GM18498 (cell line): ENCODE measurements at regions not wholly inside any gene's neighbourhood (a gene's known extent, or its start where the extent isn't known, plus 50 kb on each side); places are given as distances from the start of the nearest gene placed in this dataset.
"Not testable (repeated sequence)": the region's sequence is repeated elsewhere in the genome, so short reads cannot be mapped to it uniquely, and the experiment has no call there.

ENCODE experiments used
- ATAC-seq: cut with Tn5 transposase; IDR thresholded peaks from one replicate; pipeline ENCODE4 v1.9.1; 2021; ENCODE audit warnings: mild to moderate bottlenecking, moderate library complexity; ENCODE audit not compliant: unreplicated experiment

DNA sequence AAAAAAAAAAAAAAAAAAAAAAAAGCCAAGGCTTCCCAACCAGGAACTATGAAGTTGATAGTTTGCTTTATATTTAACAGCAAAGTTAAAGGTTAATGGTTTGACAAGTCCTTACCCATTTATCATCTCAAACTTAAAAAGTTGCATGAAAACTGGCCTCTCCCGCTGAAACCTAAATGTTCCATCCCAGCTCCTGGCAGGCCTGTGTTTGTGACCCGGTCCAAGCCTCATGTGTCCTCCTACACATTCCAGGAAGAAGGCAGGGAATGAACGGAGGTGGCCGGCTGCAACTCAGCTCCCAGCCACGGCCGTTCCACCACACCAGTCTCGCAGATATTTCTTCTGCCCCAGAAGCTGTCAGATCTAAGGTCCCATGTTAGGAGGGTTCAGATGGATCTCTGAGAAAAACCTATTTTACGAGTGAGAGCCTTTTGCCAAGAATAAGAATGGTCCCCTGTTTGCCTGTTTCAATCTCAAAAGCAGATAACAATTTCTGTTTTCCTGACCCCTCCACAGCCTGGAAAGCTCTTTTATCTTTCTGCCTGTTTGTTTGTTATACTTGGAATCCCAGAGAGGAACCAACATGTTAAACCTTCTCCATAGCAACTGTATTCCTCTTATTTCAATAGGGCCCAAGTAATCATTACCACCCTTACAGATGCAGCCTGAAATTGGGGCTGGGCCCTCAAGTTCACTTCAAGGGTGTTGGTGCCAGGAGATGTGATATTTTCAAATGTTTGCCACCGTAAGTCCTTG is 56.5 kb downstream of the KCTD12 start:
- ATAC-seq: no peak

DNA sequence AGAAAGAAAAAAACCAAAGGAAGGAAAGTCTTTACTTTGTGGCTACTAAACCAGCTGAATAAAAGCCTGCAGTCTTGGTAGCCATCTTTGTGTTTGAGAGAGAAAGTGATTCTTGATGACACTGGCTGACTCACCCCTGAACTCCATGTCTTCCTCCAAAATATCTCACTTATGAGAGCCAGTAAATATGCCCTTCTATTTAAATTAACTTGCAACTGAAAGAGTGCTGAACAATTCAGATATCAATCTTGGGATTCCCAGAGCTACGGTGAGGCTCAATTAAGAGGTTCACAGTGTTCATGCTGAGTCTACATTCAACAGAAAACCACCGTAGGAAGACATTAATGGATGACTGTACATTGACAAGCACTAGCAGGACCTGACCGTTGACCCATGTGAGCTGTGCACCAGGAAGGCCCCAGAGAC is 57.9 kb downstream of the KCTD12 start:
- peak; percentile 56 for ATAC-seq

- no peak for ATAC-seq
Measured at GRCh38 chr13:76826527-76826926, 59.7 kb downstream of the KCTD12 start.

- ATAC-seq: no peak
Measured at GRCh38 chr13:76825430-76825829, 60.8 kb downstream of the KCTD12 start.

DNA sequence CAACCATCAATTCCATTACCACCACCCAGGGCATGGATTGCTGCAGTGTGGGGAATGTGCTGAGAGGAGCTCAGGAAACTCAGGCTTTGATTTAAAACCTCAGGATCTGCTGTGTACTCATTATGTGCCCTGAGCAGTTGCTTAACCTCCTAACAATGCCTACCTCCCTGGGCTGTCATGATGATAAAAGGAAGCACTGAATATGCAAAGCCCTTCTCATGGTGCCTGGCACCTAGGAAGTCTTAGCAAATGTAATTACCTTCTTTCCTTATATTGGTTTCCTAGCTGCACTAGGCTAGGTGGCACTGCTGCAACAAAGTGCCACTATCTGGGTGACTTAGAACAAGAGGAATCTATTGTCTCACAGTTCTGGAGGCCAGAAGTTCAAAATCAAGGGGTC is 62.2 kb downstream of the KCTD12 start:
- ATAC-seq: no peak

- peak; percentile 84 for ATAC-seq
Measured at GRCh38 chr13:76822698-76823267, 63.4 kb downstream of the KCTD12 start.

DNA sequence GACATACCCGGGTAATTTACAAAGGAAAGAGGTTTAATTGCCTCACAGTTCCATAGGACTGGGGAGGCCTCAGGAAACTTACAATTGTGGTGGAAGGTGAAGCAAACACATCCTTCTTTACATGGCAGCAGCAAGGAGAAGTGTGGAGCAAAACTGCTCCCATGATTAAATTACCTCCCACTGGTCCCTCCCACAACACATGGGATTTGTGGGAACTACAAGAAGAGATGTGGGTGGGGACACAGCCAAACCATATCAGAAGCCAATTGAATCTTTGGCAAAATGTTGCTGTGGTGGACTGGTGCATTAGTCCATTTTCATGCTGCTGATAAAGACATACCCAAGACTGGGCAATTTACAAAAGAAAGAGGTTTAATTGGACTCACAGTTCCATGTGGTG is 65.0 kb downstream of the KCTD12 start:
- not testable (repeated sequence) for ATAC-seq

DNA sequence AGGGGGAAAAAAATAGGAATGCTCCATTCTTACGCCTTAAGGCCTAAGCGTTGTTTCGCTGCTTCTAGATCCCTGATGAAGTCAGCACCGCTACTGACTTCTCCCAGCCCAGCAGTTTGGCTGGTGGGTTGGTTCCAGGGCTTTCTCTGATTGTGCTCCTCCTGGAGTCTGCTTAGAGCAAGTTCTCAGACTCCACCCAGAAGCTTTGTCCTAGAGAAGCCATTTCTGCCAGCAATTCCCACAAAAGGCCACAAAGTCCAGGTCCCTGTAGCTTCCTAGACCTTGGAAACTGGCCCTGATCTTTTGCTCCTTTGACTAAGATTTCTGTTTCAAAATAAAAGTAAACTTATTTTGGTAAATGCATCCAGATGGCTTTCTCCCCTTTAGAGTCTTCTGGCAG is 65.4 kb downstream of the KCTD12 start:
- ATAC-seq: no peak

- ATAC-seq: no peak
Measured at GRCh38 chr13:76816394-76816793, 69.8 kb downstream of the KCTD12 start.

GRCh38 chr13:76815344-76815743 is 70.9 kb downstream of the KCTD12 start:
- no peak for ATAC-seq

DNA sequence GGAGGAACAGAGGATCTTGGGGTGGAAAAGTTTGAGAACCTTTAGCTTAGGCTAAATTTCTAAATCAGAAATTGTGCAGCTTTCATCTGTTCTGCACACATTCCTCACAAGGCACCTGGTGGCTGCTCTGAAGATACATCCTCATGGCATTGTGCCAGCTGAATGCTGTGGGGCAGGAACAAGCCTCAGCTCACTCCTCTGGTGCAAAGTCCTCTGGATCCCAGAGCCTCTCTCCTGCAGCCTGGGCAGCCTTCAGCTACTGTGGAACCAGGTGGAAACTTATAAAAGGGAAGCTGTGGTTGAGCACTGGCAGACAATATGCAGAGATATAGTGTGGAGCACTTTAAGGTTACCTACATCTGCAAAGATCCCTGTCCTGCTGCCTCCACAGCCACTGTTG is 72.3 kb downstream of the KCTD12 start:
- no peak for ATAC-seq

GRCh38 chr13:76813000-76813691 is 73.1 kb downstream of the KCTD12 start:
- no peak for ATAC-seq

DNA sequence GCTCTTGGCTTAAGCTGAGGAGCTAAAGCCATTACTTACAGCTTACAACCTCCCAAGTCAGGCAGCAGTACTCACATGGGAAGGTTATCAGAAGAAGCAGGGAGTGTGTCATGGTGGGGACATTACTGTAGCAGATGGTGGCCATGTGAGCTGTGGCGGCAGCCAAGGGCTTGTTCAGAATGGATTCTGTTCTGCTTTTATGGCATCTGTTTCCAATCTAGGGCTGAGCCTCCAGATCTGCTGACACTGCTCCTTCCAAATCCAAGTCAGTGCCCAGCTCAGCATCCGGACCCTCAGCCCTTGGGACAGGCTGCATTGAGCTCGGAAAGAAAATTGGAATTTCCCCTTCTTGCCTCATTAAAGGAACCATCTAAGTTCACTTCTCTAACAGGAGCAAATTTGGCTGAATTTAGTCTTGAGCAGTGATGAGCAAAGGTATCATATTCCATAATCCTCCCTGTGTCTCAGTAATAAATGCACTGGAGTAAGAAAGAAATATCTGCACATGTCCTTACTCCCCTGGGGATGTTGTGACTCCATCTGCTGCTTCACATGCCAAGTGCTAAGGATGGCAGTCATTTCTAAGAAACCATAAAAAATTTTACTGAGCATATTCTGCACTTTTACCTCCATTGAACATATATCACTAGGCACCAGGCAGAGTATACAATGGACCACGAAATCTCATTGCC is 73.9 kb downstream of the KCTD12 start:
- ATAC-seq: no peak

DNA sequence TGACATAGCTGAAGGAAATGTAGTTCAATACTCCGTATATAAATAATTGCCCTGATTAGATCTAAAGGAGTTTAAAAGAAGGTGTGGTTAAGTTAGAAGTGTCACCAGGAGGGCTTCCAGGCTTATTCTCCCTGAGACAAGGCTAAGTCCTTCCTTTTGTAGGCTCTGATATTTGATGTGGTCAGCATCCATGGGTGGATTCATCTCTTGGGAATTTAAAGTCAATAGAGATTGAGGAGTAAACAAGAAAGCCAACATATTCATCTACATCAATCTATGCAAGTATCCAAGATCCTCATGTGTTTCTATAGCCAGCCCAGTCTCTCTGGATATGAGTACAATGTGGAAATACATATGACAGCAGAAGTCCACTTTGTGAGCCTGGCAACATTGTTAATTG is 76.8 kb downstream of the KCTD12 start:
- ATAC-seq: no peak

GRCh38 chr13:76808927-76809326 is 77.3 kb downstream of the KCTD12 start:
- ATAC-seq: no peak

GRCh38 chr13:76804801-76805200 is 81.4 kb downstream of the KCTD12 start:
- ATAC-seq: no peak

DNA sequence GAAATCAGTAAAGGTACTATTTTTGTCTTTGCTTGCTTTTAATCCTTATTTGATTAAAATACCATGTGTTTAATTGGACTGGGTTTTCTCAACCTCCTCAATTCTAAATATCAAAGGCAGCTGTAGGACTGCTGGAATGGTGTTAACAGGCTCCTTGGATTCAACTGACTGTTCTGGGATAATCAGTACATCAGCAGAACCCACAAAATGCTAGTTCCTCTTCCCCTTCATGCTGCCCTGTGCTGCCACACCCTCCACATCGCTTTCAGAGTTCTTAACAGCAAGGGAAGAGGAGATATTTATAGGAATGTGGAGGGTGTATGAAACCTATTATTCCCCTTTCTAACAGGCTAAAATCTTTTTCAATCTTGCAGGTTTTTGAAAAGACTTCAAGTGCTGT is 82.4 kb downstream of the KCTD12 start:
- ATAC-seq: no peak

DNA sequence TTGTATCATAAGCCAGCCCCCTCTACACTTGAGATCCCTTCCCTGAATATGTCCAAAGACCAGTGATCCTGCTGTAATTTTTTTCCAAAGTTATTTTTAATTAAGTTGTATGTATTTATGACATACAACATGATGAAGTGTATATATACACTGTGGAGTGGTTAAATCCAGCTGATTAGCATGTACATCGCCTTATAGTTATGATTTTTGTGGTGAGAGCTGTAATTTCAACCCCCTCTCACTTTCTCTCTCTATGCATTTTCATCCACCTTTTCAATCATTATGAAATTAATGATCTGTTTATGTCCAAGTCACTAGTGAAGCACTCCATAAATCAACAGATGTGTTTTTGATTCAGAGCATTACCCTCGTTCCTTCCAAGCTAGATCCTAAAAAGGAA is 85.3 kb downstream of the KCTD12 start:
- ATAC-seq: no peak

DNA sequence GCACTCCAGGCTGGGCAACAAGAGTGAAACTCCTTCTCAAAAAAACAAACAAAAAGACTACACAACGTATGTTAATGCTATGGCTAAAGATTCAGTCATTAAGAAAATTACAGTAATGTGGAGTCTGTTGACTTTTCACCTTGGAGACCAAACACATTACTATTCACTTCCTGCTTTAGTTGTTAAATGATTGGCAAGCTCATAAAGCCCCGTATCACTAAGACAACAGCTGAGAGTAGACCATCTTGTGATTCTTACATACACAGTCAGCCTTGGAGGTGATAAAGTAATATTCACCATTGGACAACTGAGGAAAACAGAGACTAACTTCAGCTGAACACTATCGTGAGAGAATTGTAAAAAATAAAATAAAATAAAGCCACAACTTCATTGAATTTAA is 86.5 kb downstream of the KCTD12 start:
- no peak for ATAC-seq

GRCh38 chr13:76798037-76798436 is 88.2 kb downstream of the KCTD12 start:
- no peak for ATAC-seq

GRCh38 chr13:76797361-76797760 is 88.8 kb downstream of the KCTD12 start:
- ATAC-seq: no peak

DNA sequence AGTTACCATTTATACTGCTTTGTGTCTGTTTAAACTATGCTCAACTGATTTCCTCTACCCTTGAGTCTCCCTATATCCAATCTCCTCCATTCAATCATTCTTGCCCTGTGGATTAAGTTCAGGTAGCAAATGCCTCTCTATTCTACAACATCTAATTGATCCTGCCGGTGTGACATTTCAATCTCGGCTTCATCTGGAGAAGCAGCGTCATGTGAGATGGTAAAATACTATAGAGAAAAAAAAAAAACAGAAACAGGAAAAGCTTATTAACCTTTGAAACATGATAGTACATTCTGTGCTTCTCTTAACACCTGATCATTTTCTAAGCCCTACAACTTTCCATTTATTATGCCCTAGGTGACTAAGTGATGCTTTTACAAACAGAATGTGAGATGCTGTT is 89.4 kb downstream of the KCTD12 start:
- no peak for ATAC-seq
